ENCODE measurements at regions not wholly inside any gene's neighbourhood (a gene's known extent, or its start where the extent isn't known, plus 50 kb on each side); places are given as distances from the start of the nearest gene placed in this dataset.

GRCh38 chr5:17147617-17148016 lies 69.8 kb upstream of the BASP1 start:
- H3K4me3 ChIP-seq, result no peak overlapping the region
- no peak overlapping the region for H3K27ac ChIP-seq
- no peaks in the 10 kb centered on the region for H3K9me3 ChIP-seq
- no peaks in the 10 kb centered on the region for H3K4me1 ChIP-seq
- no peak for DNase-seq
- no peak for ATAC-seq
- intact Hi-C loops (cut with DNase I), result no loop called here
- no peak for TF ChIP-seq CTCF (IDR thresholded peaks at IDR 0.05)
- H3K27me3 ChIP-seq (ENCODE audit: low read depth), result no peaks in the 10 kb centered on the region
- H3K36me3 ChIP-seq, result no peaks in the 10 kb centered on the region

- ATAC-seq (no peak), DNase-seq (no peak)
- no peaks in the 10 kb centered on the region for H3K27me3 ChIP-seq (ENCODE audit: low read depth)
- H3K4me1 ChIP-seq, result no peaks in the 10 kb centered on the region
- H3K9me3 ChIP-seq, result no peaks in the 10 kb centered on the region
- H3K36me3 ChIP-seq, result no peaks in the 10 kb centered on the region
- TF ChIP-seq CTCF (IDR thresholded peaks at IDR 0.05), result no peak
- intact Hi-C loops (cut with DNase I), result no loop called here
- no peak overlapping the region for H3K4me3 ChIP-seq
- H3K27ac ChIP-seq, result no peak overlapping the region
Observed at GRCh38 chr5:17148481-17148880, 69.0 kb upstream of the BASP1 start.

GRCh38 chr5:17149786-17150185 lies 67.6 kb upstream of the BASP1 start:
- no peak for TF ChIP-seq CTCF (IDR thresholded peaks at IDR 0.05)

GRCh38 chr5:17150531-17150930 lies 66.9 kb upstream of the BASP1 start:
- no peak overlapping the region for H3K27ac ChIP-seq
- no peak overlapping the region for H3K4me3 ChIP-seq
- no peak for DNase-seq
- ATAC-seq, result no peak
- H3K9me3 ChIP-seq, result no peaks in the 10 kb centered on the region
- no peak for TF ChIP-seq CTCF (IDR thresholded peaks at IDR 0.05)
- intact Hi-C loops (cut with DNase I), result no loop called here
- no peaks in the 10 kb centered on the region for H3K4me1 ChIP-seq
- H3K27me3 ChIP-seq (ENCODE audit: low read depth), result no peaks in the 10 kb centered on the region
- no peaks in the 10 kb centered on the region for H3K36me3 ChIP-seq

More at GRCh38 chr5:17149786-17150185, 67.6 kb upstream of the BASP1 start:
- intact Hi-C loops (cut with DNase I), result no loop called here
- H3K4me1 ChIP-seq, result no peaks in the 10 kb centered on the region
- ATAC-seq (no peak), DNase-seq (no peak)
- no peaks in the 10 kb centered on the region for H3K36me3 ChIP-seq
- no peaks in the 10 kb centered on the region for H3K27me3 ChIP-seq (ENCODE audit: low read depth)
- no peak overlapping the region for H3K27ac ChIP-seq
- no peak overlapping the region for H3K4me3 ChIP-seq
- H3K9me3 ChIP-seq, result no peaks in the 10 kb centered on the region

- no peak overlapping the region for H3K27ac ChIP-seq
- H3K27me3 ChIP-seq (ENCODE audit: low read depth), result no peaks in the 10 kb centered on the region
- no peak overlapping the region for H3K4me3 ChIP-seq
- H3K4me1 ChIP-seq, result no peaks in the 10 kb centered on the region
- H3K9me3 ChIP-seq, result no peaks in the 10 kb centered on the region
- TF ChIP-seq CTCF (IDR thresholded peaks at IDR 0.05), result no peak
- intact Hi-C loops (cut with DNase I), result no loop called here
- DNase-seq, result no peak
- no peak for ATAC-seq
- no peaks in the 10 kb centered on the region for H3K36me3 ChIP-seq
Observed at GRCh38 chr5:17151686-17152085, 65.7 kb upstream of the BASP1 start.
